ENCODE measurements at regions not wholly inside any gene's neighbourhood (a gene's known extent, or its start where the extent isn't known, plus 50 kb on each side); places are given as distances from the start of the nearest gene placed in this dataset.

- ChIA-PET RAD21 (ENCODE audit: low non-redundant PET in 1 of 2, low total read pairs in 2 of 2, uncharacterized antibody in 2 of 2, unreplicated experiment in 2 of 2) (no interaction called here), CTCF (no interaction called here), POLR2A (no interaction called here)
- H3K4me2 ChIP-seq (ENCODE audit: low read length) = no peak overlapping the region
- H3K9me3 ChIP-seq (ENCODE audit: control insufficient read depth in 1 of 2, insufficient read depth in 1 of 2, low read depth in 1 of 2, low read length in 2 of 2) = no peaks in the 10 kb centered on the region
- H4K20me1 ChIP-seq (ENCODE audit: insufficient read depth) = no peaks in the 10 kb centered on the region
- no peak overlapping the region for H3K4me3 ChIP-seq (replicated peaks in 1 of 2; ENCODE audit: low read depth in 1 of 2, low read length in 2 of 2)
- H3K9me2 ChIP-seq (ENCODE audit: insufficient read depth) = no peaks in the 10 kb centered on the region
- no peak overlapping the region for H2AFZ ChIP-seq (ENCODE audit: low read depth, low read length, poor library complexity, severe bottlenecking)
- TF ChIP-seq FOSL1 (IDR thresholded peaks at IDR 0.05; ENCODE audit: low read depth) = no peak
- no peak for TF ChIP-seq CEBPB (IDR thresholded peaks at IDR 0.05; ENCODE audit: low read depth)
- TF ChIP-seq REST (IDR thresholded peaks at IDR 0.05; ENCODE audit: low read depth) = no peak
- no peak for TF ChIP-seq JUND (IDR thresholded peaks at IDR 0.05)
- TF ChIP-seq YY1 (IDR thresholded peaks at IDR 0.05; ENCODE audit: extremely low read depth, insufficient replicate concordance, low read depth, low read length) = no peak
- TF ChIP-seq ZNF274 (IDR thresholded peaks at IDR 0.05; ENCODE audit: low read depth, low read length) = no peak
- TF ChIP-seq TCF7L2 (IDR thresholded peaks at IDR 0.05; ENCODE audit: borderline replicate concordance, extremely low read depth, insufficient read depth, insufficient read length) = no peak
- TF ChIP-seq RAD21 (IDR thresholded peaks at IDR 0.05; ENCODE audit: low read depth) = no peak
- TF ChIP-seq, protein P1, sequence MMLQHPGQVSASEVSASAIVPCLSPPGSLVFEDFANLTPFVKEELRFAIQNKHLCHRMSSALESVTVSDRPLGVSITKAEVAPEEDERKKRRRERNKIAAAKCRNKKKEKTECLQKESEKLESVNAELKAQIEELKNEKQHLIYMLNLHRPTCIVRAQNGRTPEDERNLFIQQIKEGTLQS (IDR thresholded peaks at IDR 0.05) = no peak
- no peak for TF ChIP-seq SRF (IDR thresholded peaks at IDR 0.05; ENCODE audit: low read depth)
- no peak for TF ChIP-seq SP1 (IDR thresholded peaks at IDR 0.05; ENCODE audit: low read depth)
- TF ChIP-seq CBX3 (IDR thresholded peaks at IDR 0.05; ENCODE audit: low read depth) = no peak
- no peak for TF ChIP-seq EGR1 (IDR thresholded peaks at IDR 0.05; ENCODE audit: low read depth)
- TF ChIP-seq, protein P2, sequence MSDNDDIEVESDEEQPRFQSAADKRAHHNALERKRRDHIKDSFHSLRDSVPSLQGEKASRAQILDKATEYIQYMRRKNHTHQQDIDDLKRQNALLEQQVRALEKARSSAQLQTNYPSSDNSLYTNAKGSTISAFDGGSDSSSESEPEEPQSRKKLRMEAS (IDR thresholded peaks at IDR 0.05) = no peak
- no peak for TF ChIP-seq ZFX (IDR thresholded peaks at IDR 0.05)
- no peak for TF ChIP-seq ELF1 (IDR thresholded peaks at IDR 0.05; ENCODE audit: borderline replicate concordance, low read depth)
- ATAC-seq (no peak), DNase-seq (ENCODE audit: low read depth, low spot score) (no peak)
- no peaks in the 10 kb centered on the region for H3K27me3 ChIP-seq (ENCODE audit: insufficient read depth, low read length)
- no TSS peak for BruUV-seq (replicated peaks)
- no peaks in the 10 kb centered on the region for H3K4me1 ChIP-seq (ENCODE audit: control insufficient read depth in 1 of 2, insufficient read depth in 2 of 2, low read length in 2 of 2)
- intact Hi-C loops (cut with micrococcal nuclease) = no loop called here
- H3K27ac ChIP-seq (ENCODE audit: low read depth, low read length) = no peak overlapping the region
- H3K36me3 ChIP-seq (ENCODE audit: control insufficient read depth in 1 of 2, insufficient read depth in 2 of 2, low read length in 2 of 2) = no peaks in the 10 kb centered on the region
- no peaks in the 10 kb centered on the region for H3K79me2 ChIP-seq (ENCODE audit: insufficient read depth, low read length)
- no peak overlapping the region for H3K9ac ChIP-seq (ENCODE audit: low read length)
These were observed 296.7 kb downstream of the HINT1 start for GRCh38 chr5:130868186-130868840.

Data from HCT116 (cell line).